ENCODE measurements at regions not wholly inside any gene's neighbourhood (a gene's known extent, or its start where the extent isn't known, plus 50 kb on each side); places are given as distances from the start of the nearest gene placed in this dataset.

DNA sequence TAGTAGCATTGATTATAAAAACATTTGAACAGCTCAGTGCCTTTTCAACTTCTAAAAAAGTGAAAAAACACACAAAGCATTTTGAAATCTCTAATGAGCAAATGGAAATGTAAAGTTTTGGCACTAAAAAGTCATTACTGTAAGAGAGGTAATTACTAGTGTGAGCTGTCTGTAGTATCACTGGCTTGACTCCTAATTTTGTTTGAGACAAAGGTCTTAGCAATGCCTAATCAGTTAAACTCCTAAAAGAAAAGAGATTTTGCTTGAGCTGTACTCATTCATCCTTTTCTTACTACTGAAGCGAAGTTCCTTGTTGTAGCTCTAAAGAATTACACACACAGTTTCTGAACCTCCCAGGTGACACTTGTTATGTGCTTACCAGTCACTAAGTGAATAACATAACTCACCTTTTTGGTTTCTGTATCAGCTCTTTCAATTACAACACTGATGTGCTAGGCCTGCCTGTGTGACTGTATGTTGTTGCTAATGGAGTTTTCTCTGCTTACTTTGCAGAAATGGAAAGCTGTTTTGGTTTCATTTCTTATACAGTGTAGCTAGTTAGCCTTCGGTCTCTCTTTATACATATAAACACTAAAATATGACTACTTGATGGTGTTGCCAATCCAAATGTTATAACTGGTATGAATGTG lies 924.4 kb upstream of the TENM4 start:
- Histone ChIP-seq H3K27ac (ENCODE audit: low read length) (no peak overlapping the region), H3K36me3 (ENCODE audit: low read depth, low read length) (no peaks in the 10 kb centered on the region), H4K20me1 (ENCODE audit: low read length) (no peaks in the 10 kb centered on the region), H3K4me1 (ENCODE audit: insufficient read depth, low read length) (no peaks in the 10 kb centered on the region), H3K9ac (ENCODE audit: low read length) (no peak overlapping the region), H3K4me3 (ENCODE audit: low read length) (no peak overlapping the region), H2AFZ (ENCODE audit: low read length) (no peak overlapping the region; the same call in 1 of the 2 replicates), H3K27me3 (ENCODE audit: low read length) (no peaks in the 10 kb centered on the region), H3K4me2 (ENCODE audit: low read length) (no peak overlapping the region), H3K79me2 (ENCODE audit: low read length) (no peaks in the 10 kb centered on the region), H3K9me3 (ENCODE audit: low read length) (0 out of 2 replicates have a peak, but pooled peaks cover 16% of the 10 kb centered on the region), H3K9me2 (replicated peaks; ENCODE audit: low read length) (no peaks in the 10 kb centered on the region), H3F3A (ENCODE audit: low read length, unreplicated experiment) (no peaks in the 10 kb centered on the region)
- BruUV-seq (replicated peaks): no TSS peak
- intact Hi-C loops (cut with micrococcal nuclease): no loop called here
- ATAC-seq (no peak), DNase-seq (no peak)
- TF ChIP-seq, protein P1, sequence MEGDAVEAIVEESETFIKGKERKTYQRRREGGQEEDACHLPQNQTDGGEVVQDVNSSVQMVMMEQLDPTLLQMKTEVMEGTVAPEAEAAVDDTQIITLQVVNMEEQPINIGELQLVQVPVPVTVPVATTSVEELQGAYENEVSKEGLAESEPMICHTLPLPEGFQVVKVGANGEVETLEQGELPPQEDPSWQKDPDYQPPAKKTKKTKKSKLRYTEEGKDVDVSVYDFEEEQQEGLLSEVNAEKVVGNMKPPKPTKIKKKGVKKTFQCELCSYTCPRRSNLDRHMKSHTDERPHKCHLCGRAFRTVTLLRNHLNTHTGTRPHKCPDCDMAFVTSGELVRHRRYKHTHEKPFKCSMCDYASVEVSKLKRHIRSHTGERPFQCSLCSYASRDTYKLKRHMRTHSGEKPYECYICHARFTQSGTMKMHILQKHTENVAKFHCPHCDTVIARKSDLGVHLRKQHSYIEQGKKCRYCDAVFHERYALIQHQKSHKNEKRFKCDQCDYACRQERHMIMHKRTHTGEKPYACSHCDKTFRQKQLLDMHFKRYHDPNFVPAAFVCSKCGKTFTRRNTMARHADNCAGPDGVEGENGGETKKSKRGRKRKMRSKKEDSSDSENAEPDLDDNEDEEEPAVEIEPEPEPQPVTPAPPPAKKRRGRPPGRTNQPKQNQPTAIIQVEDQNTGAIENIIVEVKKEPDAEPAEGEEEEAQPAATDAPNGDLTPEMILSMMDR (conservative IDR thresholded peaks at IDR 0.05; ENCODE audit: low read depth, low read length): no peak
- no peak for TF ChIP-seq EZH2phosphoT487 (IDR thresholded peaks at IDR 0.05; ENCODE audit: borderline replicate concordance, low read length)
- no peak for TF ChIP-seq EZH2 (IDR thresholded peaks at IDR 0.05; ENCODE audit: low read length, unreplicated experiment)
- CTCF ChIA-PET: no interaction called here
- POLR2A ChIA-PET (ENCODE audit: unreplicated experiment): no interaction called here

DNA sequence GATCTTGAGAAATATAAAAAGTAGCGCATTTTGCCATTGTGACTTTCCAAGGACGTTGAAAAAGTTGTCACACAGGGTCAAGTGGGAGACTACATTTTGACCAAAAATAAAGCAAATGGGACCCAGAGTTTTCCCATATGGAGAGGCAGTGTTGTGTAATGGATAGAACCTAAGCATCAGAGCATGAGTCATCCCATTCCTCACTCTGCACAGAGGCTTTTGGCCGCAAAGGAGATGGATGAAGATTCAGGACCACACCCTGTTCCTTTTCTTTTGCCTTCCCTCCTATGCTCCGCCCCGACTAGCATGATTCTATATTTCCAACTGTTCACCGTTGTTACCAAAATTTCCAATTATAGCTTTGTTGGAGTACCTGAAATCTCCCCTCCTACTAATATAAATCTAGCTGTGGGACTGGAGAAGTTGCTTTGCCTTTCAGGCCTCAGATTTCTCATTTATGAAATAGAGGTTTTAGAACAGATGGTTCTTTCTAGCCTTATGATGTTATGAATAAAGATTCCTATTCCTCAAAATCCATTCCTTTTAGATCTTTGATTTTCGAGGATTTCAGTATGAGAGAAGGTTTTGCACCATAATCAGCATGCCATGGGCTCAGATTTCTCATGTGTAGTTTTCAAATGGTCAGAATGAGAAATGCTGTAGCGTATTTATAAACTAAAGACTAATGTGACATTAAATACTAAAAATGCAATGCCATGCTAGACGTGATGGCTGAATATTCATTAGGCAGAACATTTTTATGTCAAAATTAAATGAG lies 921.9 kb upstream of the TENM4 start:
- intact Hi-C loops (cut with micrococcal nuclease): no loop called here
- H3K9me2 ChIP-seq (replicated peaks; ENCODE audit: low read length): no peaks in the 10 kb centered on the region
- no peak overlapping the region for H3K4me3 ChIP-seq (ENCODE audit: low read length)
- ChIA-PET POLR2A (ENCODE audit: unreplicated experiment) (no interaction called here), CTCF (no interaction called here)
- DNase-seq: peak; percentile 57
- no peaks in the 10 kb centered on the region for H3F3A ChIP-seq (ENCODE audit: low read length, unreplicated experiment)
- no peak overlapping the region for H3K27ac ChIP-seq (ENCODE audit: low read length)
- no peak overlapping the region for H3K4me2 ChIP-seq (ENCODE audit: low read length)
- H3K36me3 ChIP-seq (ENCODE audit: low read depth, low read length): no peaks in the 10 kb centered on the region
- TF ChIP-seq EZH2phosphoT487 (IDR thresholded peaks at IDR 0.05; ENCODE audit: borderline replicate concordance, low read length) (no peak), EZH2 (IDR thresholded peaks at IDR 0.05; ENCODE audit: low read length, unreplicated experiment) (no peak)
- TF ChIP-seq, protein P1 (conservative IDR thresholded peaks at IDR 0.05; ENCODE audit: low read depth, low read length): no peak
- no peaks in the 10 kb centered on the region for H4K20me1 ChIP-seq (ENCODE audit: low read length)
- H3K9ac ChIP-seq (ENCODE audit: low read length): no peak overlapping the region
- H3K79me2 ChIP-seq (ENCODE audit: low read length): no peaks in the 10 kb centered on the region
- H3K4me1 ChIP-seq (ENCODE audit: insufficient read depth, low read length): no peaks in the 10 kb centered on the region
- H2AFZ ChIP-seq (ENCODE audit: low read length): no peak overlapping the region
- peaks cover 17% of the 10 kb centered on the region; the same call in 1 of the 2 replicates for H3K9me3 ChIP-seq (ENCODE audit: low read length)
- ATAC-seq: no peak
- no peaks in the 10 kb centered on the region for H3K27me3 ChIP-seq (ENCODE audit: low read length)
- BruUV-seq (replicated peaks): no TSS peak

DNA sequence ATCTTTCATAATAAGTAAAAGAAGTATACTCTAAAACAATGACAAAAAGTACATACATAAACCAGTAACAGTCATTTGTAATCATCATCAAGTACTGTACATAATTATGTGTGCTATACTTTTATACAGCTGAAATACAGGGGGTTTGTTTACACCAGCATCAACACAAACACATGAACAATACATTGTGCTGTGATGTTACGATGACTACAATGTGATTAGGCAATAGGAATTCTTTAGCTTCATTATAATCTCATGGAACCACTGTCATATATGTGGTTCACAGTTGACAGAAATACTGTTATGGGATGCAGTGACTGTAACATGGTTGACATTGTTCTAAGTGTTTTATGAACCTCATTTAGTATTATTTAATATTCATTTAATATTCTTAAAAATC lies 914.4 kb upstream of the TENM4 start:
- Histone ChIP-seq H3K27me3 (ENCODE audit: low read length) (no peaks in the 10 kb centered on the region), H3K4me3 (ENCODE audit: low read length) (no peak overlapping the region), H3K27ac (ENCODE audit: low read length) (no peak overlapping the region), H3K4me2 (ENCODE audit: low read length) (no peak overlapping the region), H3K4me1 (ENCODE audit: insufficient read depth, low read length) (no peaks in the 10 kb centered on the region), H3K9me3 (ENCODE audit: low read length) (peaks cover 10% of the 10 kb centered on the region; the same call in 1 of the 2 replicates), H3K36me3 (ENCODE audit: low read depth, low read length) (no peaks in the 10 kb centered on the region), H3K9me2 (replicated peaks; ENCODE audit: low read length) (no peaks in the 10 kb centered on the region), H3F3A (ENCODE audit: low read length, unreplicated experiment) (no peaks in the 10 kb centered on the region), H3K9ac (ENCODE audit: low read length) (no peak overlapping the region), H2AFZ (ENCODE audit: low read length) (no peak overlapping the region), H4K20me1 (ENCODE audit: low read length) (no peaks in the 10 kb centered on the region), H3K79me2 (ENCODE audit: low read length) (no peaks in the 10 kb centered on the region)
- intact Hi-C loops (cut with micrococcal nuclease): no loop called here
- no TSS peak for BruUV-seq (replicated peaks)
- ChIA-PET POLR2A (ENCODE audit: unreplicated experiment) (no interaction called here), CTCF (no interaction called here)
- no peak for TF ChIP-seq EZH2 (IDR thresholded peaks at IDR 0.05; ENCODE audit: low read length, unreplicated experiment)
- TF ChIP-seq EZH2phosphoT487 (IDR thresholded peaks at IDR 0.05; ENCODE audit: borderline replicate concordance, low read length): no peak
- TF ChIP-seq, protein P1 (conservative IDR thresholded peaks at IDR 0.05; ENCODE audit: low read depth, low read length): no peak
- no peak for ATAC-seq
- DNase-seq: no peak

Data from PC-3 (cell line).